K562 (cell line): ENCODE measurements at regions not wholly inside any gene's neighbourhood (a gene's known extent, or its start where the extent isn't known, plus 50 kb on each side); places are given as distances from the start of the nearest gene placed in this dataset.

Experiments
- GATAD2A ChIP-seq: fragments of 450-650 bp; IDR thresholded peaks from 2 replicates; pipeline ENCODE4 v1.6.1; 2017
- HDAC1 ChIP-seq, 2 experiments: fragments of 450-650 bp; IDR thresholded peaks; 2 replicates each; pipeline ENCODE4 v1.6.1; 2016 to 2017; ENCODE audit warnings: inconsistent platforms in 1 of 2, mild to moderate bottlenecking in 1 of 2, moderate library complexity in 1 of 2
- HDAC3 ChIP-seq: fragments of 450-650 bp; IDR thresholded peaks from 2 replicates; pipeline ENCODE4 v1.6.1; 2018; ENCODE audit warnings: borderline replicate concordance, mild to moderate bottlenecking, moderate library complexity; ENCODE audit not compliant: partially characterized antibody
- HEY1 ChIP-seq: fragments of 250-450 bp; sonication (Bioruptor Pico); IDR thresholded peaks from 2 replicates; pipeline ENCODE4 v1.5.0; 2020; ENCODE audit warnings: mild to moderate bottlenecking, moderate library complexity, borderline replicate concordance
- MCM7 ChIP-seq, 2 experiments: fragments of 450-650 bp; IDR thresholded peaks; 2 replicates each; pipeline ENCODE4 v1.6.1; 2016 to 2018
- NRF1 ChIP-seq, 2 experiments: fragments of 450-650 bp; IDR thresholded peaks in 1 of 2; conservative IDR thresholded peaks in 1 of 2; 2 replicates each; pipeline ENCODE4 v1.6.1; 2014; ENCODE audit warnings: mild to moderate bottlenecking in 2 of 2
- PRPF4 ChIP-seq: fragments of 200-400 bp; formaldehyde crosslinking; IDR thresholded peaks from one replicate; pipeline ENCODE4 v1.6.1; 2017; ENCODE audit warnings: low read length, low read depth, mild to moderate bottlenecking; ENCODE audit not compliant: insufficient read depth, poor library complexity, severe bottlenecking
- PTBP1 ChIP-seq: fragments of 200-400 bp; formaldehyde crosslinking; IDR thresholded peaks from 2 replicates; pipeline ENCODE4 v1.6.1; 2017; ENCODE audit warnings: low read depth, low read length
- TFAM ChIP-seq: fragments of 250-450 bp; sonication (Bioruptor Pico); conservative IDR thresholded peaks from 2 replicates; pipeline ENCODE4 v1.5.0; 2021; ENCODE audit warnings: mild to moderate bottlenecking, moderate library complexity
- ZFP1 ChIP-seq: fragments of 450-650 bp; formaldehyde crosslinking; IDR thresholded peaks from 2 replicates; pipeline ENCODE4 v1.4.0; 2020; ENCODE audit warnings: mild to moderate bottlenecking, mixed read lengths
- ZNF224 ChIP-seq: sonication (generic); formaldehyde crosslinking; IDR thresholded peaks from 2 replicates; pipeline ENCODE4 v1.8.0; 2022; ENCODE audit warnings: mild to moderate bottlenecking, missing genetic modification reagents
- ZNF436 ChIP-seq: fragments of 250-450, 450-650 bp; sonication (Bioruptor Pico); formaldehyde crosslinking; IDR thresholded peaks from 2 replicates; pipeline ENCODE4 v1.7.0; 2020; ENCODE audit warnings: mild to moderate bottlenecking
- TF ChIP-seq, protein P1 (sequence below): sonication (generic); formaldehyde crosslinking; IDR thresholded peaks from 2 replicates; pipeline ENCODE4 v1.8.0; 2022; ENCODE audit warnings: mild to moderate bottlenecking, low read depth, missing genetic modification reagents
- TF ChIP-seq, protein P2 (sequence below): fragments of 450-650 bp; conservative IDR thresholded peaks from 2 replicates; pipeline ENCODE4 v1.6.1; 2016; ENCODE audit warnings: missing genetic modification characterization, low read depth, mild to moderate bottlenecking, missing compliant biosample characterization, moderate library complexity
- TF ChIP-seq, protein P3 (sequence below): fragments of 250-450 bp; sonication (Bioruptor Pico); IDR thresholded peaks from 2 replicates; pipeline ENCODE4 v1.4.0; 2020
- TF ChIP-seq, protein P4 (sequence below): sonication (generic); formaldehyde crosslinking; IDR thresholded peaks from 2 replicates; pipeline ENCODE4 v1.8.0; 2022; ENCODE audit warnings: mild to moderate bottlenecking, missing genetic modification reagents, borderline replicate concordance
- TF ChIP-seq, protein P5 (sequence below): fragments of 450-650 bp; conservative IDR thresholded peaks from 2 replicates; pipeline ENCODE4 v1.6.1; 2016; ENCODE audit warnings: missing genetic modification characterization, low read depth, mild to moderate bottlenecking, control low read depth, missing compliant biosample characterization

DNA sequence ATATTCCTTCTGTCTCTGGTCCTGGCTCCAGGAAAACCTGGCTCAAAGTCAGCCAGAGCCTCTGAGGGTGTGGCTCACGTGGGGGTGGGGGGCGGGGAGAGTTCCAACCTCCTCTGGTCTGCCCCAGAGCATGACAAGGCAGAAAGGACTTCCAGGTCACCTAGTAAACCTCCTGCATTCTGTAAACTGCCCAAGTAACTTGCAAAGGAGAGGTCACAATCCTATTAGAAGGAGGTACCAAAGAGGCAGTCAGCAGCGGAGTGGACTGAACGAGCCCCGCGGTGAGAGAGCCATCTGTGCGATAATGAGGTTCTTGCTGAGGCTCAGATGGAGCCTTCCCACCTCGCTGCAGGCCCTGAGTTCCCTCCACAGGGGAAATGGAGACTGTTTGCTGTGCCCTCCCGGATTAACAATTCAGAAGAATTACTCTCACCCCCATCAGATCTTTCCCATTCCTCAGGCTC is 58.9 kb upstream of the GATA6 start (continued):
- no peak for TF ChIP-seq ZFP1
- no peak; a peak in 1 of 4 replicates for TF ChIP-seq HDAC1 (IDR thresholded peaks at IDR 0.05)
- TF ChIP-seq ZNF436 (CRISPR knock-in tag), result no peak
- TF ChIP-seq ZNF224 (CRISPR knock-in tag), result no peak
- TF ChIP-seq HDAC3, result no peak
- TF ChIP-seq, protein P1, sequence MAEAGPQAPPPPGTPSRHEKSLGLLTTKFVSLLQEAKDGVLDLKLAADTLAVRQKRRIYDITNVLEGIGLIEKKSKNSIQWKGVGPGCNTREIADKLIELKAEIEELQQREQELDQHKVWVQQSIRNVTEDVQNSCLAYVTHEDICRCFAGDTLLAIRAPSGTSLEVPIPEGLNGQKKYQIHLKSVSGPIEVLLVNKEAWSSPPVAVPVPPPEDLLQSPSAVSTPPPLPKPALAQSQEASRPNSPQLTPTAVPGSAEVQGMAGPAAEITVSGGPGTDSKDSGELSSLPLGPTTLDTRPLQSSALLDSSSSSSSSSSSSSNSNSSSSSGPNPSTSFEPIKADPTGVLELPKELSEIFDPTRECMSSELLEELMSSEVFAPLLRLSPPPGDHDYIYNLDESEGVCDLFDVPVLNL (CRISPR knock-in tag), result no peak
- no peak for TF ChIP-seq HEY1 (CRISPR knock-in tag)
- TF ChIP-seq NRF1 (conservative IDR thresholded peaks at IDR 0.05 in 1 of 2, IDR thresholded peaks at IDR 0.05 in 1 of 2), result peak in 1 of 2 experiments; percentile 25; a peak in 1 of 4 replicates
- TF ChIP-seq PTBP1, result no peak
- TF ChIP-seq, protein P2, sequence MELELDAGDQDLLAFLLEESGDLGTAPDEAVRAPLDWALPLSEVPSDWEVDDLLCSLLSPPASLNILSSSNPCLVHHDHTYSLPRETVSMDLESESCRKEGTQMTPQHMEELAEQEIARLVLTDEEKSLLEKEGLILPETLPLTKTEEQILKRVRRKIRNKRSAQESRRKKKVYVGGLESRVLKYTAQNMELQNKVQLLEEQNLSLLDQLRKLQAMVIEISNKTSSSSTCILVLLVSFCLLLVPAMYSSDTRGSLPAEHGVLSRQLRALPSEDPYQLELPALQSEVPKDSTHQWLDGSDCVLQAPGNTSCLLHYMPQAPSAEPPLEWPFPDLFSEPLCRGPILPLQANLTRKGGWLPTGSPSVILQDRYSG (tag), result no peak
- TF ChIP-seq TFAM (CRISPR knock-in tag), result no peak
- TF ChIP-seq PRPF4, result no peak
- no peak for TF ChIP-seq GATAD2A
- TF ChIP-seq, protein P3, sequence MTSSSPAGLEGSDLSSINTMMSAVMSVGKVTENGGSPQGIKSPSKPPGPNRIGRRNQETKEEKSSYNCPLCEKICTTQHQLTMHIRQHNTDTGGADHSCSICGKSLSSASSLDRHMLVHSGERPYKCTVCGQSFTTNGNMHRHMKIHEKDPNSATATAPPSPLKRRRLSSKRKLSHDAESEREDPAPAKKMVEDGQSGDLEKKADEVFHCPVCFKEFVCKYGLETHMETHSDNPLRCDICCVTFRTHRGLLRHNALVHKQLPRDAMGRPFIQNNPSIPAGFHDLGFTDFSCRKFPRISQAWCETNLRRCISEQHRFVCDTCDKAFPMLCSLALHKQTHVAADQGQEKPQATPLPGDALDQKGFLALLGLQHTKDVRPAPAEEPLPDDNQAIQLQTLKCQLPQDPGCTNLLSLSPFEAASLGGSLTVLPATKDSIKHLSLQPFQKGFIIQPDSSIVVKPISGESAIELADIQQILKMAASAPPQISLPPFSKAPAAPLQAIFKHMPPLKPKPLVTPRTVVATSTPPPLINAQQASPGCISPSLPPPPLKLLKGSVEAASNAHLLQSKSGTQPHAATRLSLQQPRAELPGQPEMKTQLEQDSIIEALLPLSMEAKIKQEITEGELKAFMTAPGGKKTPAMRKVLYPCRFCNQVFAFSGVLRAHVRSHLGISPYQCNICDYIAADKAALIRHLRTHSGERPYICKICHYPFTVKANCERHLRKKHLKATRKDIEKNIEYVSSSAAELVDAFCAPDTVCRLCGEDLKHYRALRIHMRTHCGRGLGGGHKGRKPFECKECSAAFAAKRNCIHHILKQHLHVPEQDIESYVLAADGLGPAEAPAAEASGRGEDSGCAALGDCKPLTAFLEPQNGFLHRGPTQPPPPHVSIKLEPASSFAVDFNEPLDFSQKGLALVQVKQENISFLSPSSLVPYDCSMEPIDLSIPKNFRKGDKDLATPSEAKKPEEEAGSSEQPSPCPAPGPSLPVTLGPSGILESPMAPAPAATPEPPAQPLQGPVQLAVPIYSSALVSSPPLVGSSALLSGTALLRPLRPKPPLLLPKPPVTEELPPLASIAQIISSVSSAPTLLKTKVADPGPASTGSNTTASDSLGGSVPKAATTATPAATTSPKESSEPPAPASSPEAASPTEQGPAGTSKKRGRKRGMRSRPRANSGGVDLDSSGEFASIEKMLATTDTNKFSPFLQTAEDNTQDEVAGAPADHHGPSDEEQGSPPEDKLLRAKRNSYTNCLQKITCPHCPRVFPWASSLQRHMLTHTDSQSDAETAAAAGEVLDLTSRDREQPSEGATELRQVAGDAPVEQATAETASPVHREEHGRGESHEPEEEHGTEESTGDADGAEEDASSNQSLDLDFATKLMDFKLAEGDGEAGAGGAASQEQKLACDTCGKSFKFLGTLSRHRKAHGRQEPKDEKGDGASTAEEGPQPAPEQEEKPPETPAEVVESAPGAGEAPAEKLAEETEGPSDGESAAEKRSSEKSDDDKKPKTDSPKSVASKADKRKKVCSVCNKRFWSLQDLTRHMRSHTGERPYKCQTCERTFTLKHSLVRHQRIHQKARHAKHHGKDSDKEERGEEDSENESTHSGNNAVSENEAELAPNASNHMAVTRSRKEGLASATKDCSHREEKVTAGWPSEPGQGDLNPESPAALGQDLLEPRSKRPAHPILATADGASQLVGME, result no peak
- no peak for TF ChIP-seq MCM7 (IDR thresholded peaks at IDR 0.05)
- TF ChIP-seq, protein P4, sequence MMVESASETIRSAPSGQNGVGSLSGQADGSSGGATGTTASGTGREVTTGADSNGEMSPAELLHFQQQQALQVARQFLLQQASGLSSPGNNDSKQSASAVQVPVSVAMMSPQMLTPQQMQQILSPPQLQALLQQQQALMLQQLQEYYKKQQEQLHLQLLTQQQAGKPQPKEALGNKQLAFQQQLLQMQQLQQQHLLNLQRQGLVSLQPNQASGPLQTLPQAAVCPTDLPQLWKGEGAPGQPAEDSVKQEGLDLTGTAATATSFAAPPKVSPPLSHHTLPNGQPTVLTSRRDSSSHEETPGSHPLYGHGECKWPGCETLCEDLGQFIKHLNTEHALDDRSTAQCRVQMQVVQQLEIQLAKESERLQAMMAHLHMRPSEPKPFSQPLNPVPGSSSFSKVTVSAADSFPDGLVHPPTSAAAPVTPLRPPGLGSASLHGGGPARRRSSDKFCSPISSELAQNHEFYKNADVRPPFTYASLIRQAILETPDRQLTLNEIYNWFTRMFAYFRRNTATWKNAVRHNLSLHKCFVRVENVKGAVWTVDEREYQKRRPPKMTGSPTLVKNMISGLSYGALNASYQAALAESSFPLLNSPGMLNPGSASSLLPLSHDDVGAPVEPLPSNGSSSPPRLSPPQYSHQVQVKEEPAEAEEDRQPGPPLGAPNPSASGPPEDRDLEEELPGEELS (CRISPR knock-in tag), result no peak
- TF ChIP-seq, protein P5, sequence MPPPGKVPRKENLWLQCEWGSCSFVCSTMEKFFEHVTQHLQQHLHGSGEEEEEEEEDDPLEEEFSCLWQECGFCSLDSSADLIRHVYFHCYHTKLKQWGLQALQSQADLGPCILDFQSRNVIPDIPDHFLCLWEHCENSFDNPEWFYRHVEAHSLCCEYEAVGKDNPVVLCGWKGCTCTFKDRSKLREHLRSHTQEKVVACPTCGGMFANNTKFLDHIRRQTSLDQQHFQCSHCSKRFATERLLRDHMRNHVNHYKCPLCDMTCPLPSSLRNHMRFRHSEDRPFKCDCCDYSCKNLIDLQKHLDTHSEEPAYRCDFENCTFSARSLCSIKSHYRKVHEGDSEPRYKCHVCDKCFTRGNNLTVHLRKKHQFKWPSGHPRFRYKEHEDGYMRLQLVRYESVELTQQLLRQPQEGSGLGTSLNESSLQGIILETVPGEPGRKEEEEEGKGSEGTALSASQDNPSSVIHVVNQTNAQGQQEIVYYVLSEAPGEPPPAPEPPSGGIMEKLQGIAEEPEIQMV (tag), result no peak
